Activated naive CD4-positive, alpha-beta T cell treated with anti-CD3 and anti-CD28 coated beads, Interleukin-2, amount 50 U/mL, for 24 hours (primary cell): ENCODE measurements at regions not wholly inside any gene's neighbourhood (a gene's known extent, or its start where the extent isn't known, plus 50 kb on each side); places are given as distances from the start of the nearest gene placed in this dataset.

Experiments used
- H3K27ac Mint-ChIP-seq: one replicate; pipeline ENCODE4 v1.8.0; 2021; ENCODE audit warnings: mild to moderate bottlenecking, mixed read lengths
- H3K27me3 Mint-ChIP-seq: one replicate; pipeline ENCODE4 v1.8.0; 2021; ENCODE audit warnings: mixed read lengths
- H3K36me3 Mint-ChIP-seq: one replicate; pipeline ENCODE4 v1.8.0; 2021; ENCODE audit warnings: mixed read lengths
- H3K4me1 Mint-ChIP-seq: one replicate; pipeline ENCODE4 v1.8.0; 2021; ENCODE audit warnings: mixed read lengths
- H3K4me3 Mint-ChIP-seq: one replicate; pipeline ENCODE4 v1.8.0; 2021; ENCODE audit warnings: mild to moderate bottlenecking, mixed read lengths
- H3K9me3 Mint-ChIP-seq: one replicate; pipeline ENCODE4 v1.8.0; 2021; ENCODE audit warnings: mixed read lengths

DNA sequence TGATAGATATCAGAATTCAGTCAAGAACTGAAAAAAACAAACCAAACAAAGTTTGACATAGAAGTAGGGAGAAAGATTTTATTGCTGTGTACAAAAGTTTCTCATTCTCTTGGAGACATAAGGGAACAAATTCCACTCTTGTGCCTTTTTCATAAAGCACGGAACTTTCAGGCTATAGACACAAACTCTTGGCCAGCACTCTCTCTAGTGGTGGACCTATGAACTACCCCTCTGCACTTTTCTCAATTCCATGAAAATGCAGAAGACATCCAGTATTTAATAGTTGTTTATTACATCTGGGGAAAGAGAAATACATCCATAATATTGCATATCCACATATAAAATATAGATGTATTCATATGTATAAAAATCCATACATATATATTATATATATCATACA lies 291.6 kb upstream of the HS3ST1 start:
- H3K36me3 Mint-ChIP-seq, result no peaks in the 10 kb centered on the region
- no peak overlapping the region for H3K4me3 Mint-ChIP-seq
- H3K27ac Mint-ChIP-seq, result no peak overlapping the region
- H3K9me3 Mint-ChIP-seq, result no peaks in the 10 kb centered on the region
- no peaks in the 10 kb centered on the region for H3K4me1 Mint-ChIP-seq
- peaks cover 7% of the 10 kb centered on the region for H3K27me3 Mint-ChIP-seq

DNA sequence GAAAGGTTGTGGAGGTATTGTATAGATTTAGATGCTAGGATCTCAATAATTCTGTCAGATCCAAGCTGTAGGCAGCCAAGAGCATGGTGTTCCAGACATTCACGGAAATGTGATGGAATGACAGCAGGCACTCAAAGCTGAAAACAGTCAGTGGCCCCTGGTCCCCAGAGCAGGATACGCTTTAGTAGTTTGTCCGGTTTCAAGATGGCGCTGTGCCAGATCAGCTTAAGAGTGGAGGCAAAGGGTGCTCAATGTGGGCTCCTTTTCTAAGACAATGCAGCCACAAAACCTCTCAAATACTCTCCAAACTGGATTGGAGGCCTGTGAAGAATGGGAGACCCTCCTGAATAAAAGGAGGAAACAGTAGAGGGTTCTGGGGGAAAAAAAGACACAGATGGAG lies 291.2 kb upstream of the HS3ST1 start:
- Mint-ChIP-seq H3K9me3 (no peaks in the 10 kb centered on the region), H3K27me3 (peaks cover 7% of the 10 kb centered on the region), H3K4me1 (no peaks in the 10 kb centered on the region), H3K27ac (no peak overlapping the region), H3K4me3 (no peak overlapping the region), H3K36me3 (no peaks in the 10 kb centered on the region)

- Mint-ChIP-seq H3K4me1 (no peaks in the 10 kb centered on the region), H3K36me3 (no peaks in the 10 kb centered on the region), H3K4me3 (no peak overlapping the region)
These were observed 287.2 kb upstream of the HS3ST1 start for GRCh38 chr4:11715753-11716521.

DNA sequence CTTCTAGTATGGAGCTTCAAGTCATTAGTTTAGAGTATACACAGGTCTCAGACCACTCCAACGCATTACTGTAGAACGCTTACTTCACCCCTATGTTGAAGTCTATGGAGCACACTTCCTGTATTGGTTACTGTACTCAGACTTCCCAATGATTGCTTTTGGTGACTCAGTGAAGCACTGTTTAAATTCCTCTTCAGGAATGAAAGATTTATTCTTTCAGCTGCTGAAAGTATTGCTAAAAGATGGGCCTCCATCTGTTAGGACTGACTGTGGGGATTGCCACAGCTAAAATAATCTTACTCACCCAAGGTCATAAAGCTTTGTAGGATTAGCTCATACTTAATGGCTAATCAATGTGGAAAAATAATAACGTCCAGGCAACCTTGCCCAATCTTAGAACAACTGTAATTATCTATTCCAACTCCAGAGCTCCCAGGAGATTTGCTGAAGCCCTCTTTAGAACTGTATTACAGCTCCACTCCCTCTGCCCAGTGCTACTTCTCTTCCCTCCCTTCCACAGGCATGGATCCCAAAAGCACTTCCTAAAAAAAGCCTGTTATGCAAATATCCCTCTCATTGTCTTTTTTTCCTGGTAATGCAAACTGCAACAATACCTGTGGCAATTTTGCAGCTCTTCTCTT lies 281.9 kb upstream of the HS3ST1 start:
- Mint-ChIP-seq H3K27me3 (peaks cover 1% of the 10 kb centered on the region), H3K36me3 (no peaks in the 10 kb centered on the region), H3K9me3 (peaks cover 5% of the 10 kb centered on the region), H3K4me1 (no peaks in the 10 kb centered on the region), H3K4me3 (no peak overlapping the region), H3K27ac (no peak overlapping the region)

More at GRCh38 chr4:11715753-11716521, 287.2 kb upstream of the HS3ST1 start:
- H3K27me3 Mint-ChIP-seq, result no peaks in the 10 kb centered on the region
- H3K9me3 Mint-ChIP-seq, result no peaks in the 10 kb centered on the region
- H3K27ac Mint-ChIP-seq, result no peak overlapping the region

DNA sequence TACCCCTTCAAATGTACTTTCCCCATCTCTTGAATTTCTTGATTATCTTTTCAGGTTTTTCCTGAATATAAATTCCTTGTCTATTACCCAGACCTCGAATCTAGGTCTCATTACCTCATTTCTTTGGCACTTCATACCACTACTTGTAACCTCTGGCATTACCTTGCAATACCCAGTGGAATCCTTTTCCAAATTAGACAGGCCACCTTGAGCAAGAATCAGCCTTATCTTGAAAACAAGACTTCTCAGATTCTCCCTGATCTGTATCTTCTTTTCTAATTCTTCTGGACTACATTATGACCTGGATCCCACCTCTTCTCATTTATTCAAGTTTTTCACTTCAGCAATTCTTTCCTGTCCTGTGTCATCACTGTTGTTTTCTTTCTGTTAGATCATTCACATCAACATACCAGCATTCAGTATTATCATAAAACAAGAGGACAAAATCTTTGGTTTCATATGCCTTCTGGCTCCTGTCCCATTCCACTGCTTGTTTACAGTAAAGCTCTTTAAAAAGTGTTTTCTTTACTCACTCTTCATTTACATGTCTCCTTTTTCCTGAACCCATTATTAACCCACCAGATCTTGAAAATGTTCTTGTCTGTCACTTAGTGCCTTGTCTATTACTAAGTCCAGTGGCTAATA lies 275.6 kb upstream of the HS3ST1 start:
- Mint-ChIP-seq H3K27ac (no peak overlapping the region), H3K27me3 (no peaks in the 10 kb centered on the region), H3K9me3 (peaks cover 5% of the 10 kb centered on the region)

GRCh38 chr4:11702886-11703557 lies 274.3 kb upstream of the HS3ST1 start:
- no peaks in the 10 kb centered on the region for H3K4me1 Mint-ChIP-seq
- no peaks in the 10 kb centered on the region for H3K9me3 Mint-ChIP-seq
- H3K4me3 Mint-ChIP-seq, result no peak overlapping the region

More for the DNA sequence above, 275.6 kb upstream of the HS3ST1 start:
- no peaks in the 10 kb centered on the region for H3K36me3 Mint-ChIP-seq
- no peaks in the 10 kb centered on the region for H3K4me1 Mint-ChIP-seq
- no peak overlapping the region for H3K4me3 Mint-ChIP-seq

GRCh38 chr4:11701966-11702725 lies 273.5 kb upstream of the HS3ST1 start:
- Mint-ChIP-seq H3K27ac (no peak overlapping the region), H3K4me3 (no peak overlapping the region), H3K9me3 (no peaks in the 10 kb centered on the region), H3K27me3 (no peaks in the 10 kb centered on the region), H3K36me3 (no peaks in the 10 kb centered on the region), H3K4me1 (no peaks in the 10 kb centered on the region)

More at GRCh38 chr4:11702886-11703557, 274.3 kb upstream of the HS3ST1 start:
- Mint-ChIP-seq H3K27ac (no peak overlapping the region), H3K27me3 (no peaks in the 10 kb centered on the region), H3K36me3 (no peaks in the 10 kb centered on the region)

DNA sequence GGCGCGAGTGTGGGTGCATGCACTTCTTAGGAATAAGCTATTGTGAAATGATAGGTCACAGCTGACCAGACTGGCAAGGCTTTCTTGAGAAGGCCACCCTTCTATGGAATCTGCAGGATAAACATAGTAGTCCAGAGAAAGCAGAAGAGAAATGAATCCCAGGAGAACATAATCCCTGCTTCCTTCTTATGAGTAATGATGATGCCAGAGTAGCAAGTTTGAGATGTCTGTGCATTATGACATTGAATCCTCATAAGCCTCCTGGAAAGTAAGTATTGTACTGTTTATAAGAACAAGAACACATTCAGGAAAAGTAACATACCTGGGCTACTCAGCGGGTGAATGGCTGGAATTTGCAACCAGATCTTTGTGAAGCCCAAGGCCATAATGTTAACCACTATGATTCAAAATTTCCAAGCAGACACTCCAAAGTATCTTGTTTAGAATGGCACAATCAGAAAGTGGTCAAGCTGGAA lies 272.1 kb upstream of the HS3ST1 start:
- Mint-ChIP-seq H3K4me3 (no peak overlapping the region), H3K27ac (no peak overlapping the region), H3K4me1 (no peaks in the 10 kb centered on the region), H3K36me3 (no peaks in the 10 kb centered on the region), H3K27me3 (no peaks in the 10 kb centered on the region), H3K9me3 (no peaks in the 10 kb centered on the region)

DNA sequence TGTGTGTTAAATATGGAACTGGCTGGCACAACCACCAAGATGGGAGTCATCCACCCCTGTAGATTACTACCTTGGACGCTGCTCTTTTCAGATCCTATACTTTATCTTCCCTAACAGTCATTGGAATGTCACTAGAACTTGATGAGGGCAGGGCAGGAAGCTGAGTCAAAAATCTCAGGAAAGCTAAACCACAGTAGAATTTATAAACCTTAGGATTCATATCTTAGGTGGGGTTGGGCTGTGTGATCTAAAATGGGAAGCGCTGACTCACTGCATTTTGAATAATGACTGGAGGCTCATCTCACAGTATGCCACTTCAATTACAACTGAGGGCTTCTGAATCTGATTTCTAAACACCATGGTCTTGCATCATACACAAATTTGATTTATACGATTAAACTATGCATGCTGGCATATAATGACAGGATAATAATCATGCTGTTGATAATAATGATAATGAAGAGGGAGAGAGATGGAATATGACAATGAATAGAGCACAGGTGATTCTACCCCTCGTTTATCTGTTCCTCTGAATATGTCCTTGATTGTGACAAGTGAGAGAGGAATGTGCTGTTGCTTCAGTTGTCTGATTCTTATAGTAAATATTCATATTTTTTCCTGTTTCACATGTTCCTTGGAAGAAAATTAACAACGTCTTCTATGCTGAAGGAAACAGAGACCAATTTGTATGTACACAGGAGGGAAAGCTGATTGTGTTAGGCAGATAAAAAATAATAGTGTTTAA lies 270.3 kb upstream of the HS3ST1 start:
- peaks cover 3% of the 10 kb centered on the region for H3K9me3 Mint-ChIP-seq
- H3K27me3 Mint-ChIP-seq, result no peaks in the 10 kb centered on the region
- H3K27ac Mint-ChIP-seq, result no peak overlapping the region
- H3K36me3 Mint-ChIP-seq, result no peaks in the 10 kb centered on the region
- H3K4me1 Mint-ChIP-seq, result no peaks in the 10 kb centered on the region
- no peak overlapping the region for H3K4me3 Mint-ChIP-seq

DNA sequence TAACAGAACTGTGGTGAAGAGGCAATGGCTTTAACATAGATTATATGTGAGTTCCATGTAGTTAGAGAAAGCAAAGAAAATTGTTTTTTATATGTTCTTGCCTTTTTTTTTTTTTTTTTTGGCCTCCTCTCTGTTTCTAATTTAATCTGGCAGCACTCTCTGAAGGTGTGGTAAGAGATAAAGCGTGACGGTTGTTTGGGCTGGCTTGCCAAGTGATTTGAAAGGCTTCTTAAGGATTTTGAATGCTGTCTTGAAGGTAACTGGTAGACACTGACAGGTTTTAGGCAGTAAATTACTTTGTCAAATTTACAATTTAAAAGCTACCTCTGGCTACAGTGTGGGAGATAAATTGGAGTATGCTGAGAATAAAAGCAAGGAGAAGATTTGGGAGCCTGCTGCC lies 269.3 kb upstream of the HS3ST1 start:
- Mint-ChIP-seq H3K27me3 (no peaks in the 10 kb centered on the region), H3K9me3 (peaks cover 9% of the 10 kb centered on the region), H3K4me1 (no peaks in the 10 kb centered on the region), H3K36me3 (no peaks in the 10 kb centered on the region), H3K4me3 (no peak overlapping the region), H3K27ac (no peak overlapping the region)

- Mint-ChIP-seq H3K27ac (no peak overlapping the region), H3K36me3 (no peaks in the 10 kb centered on the region), H3K4me3 (no peak overlapping the region), H3K27me3 (peaks cover 1% of the 10 kb centered on the region), H3K4me1 (no peaks in the 10 kb centered on the region), H3K9me3 (peaks cover 14% of the 10 kb centered on the region)
These were observed 265.0 kb upstream of the HS3ST1 start for GRCh38 chr4:11693693-11694092.

GRCh38 chr4:11691236-11691635 lies 262.5 kb upstream of the HS3ST1 start:
- peaks cover 14% of the 10 kb centered on the region for H3K9me3 Mint-ChIP-seq
- H3K4me1 Mint-ChIP-seq, result no peaks in the 10 kb centered on the region
- peaks cover 1% of the 10 kb centered on the region for H3K27me3 Mint-ChIP-seq
- no peak overlapping the region for H3K27ac Mint-ChIP-seq
- H3K4me3 Mint-ChIP-seq, result no peak overlapping the region
- no peaks in the 10 kb centered on the region for H3K36me3 Mint-ChIP-seq

- no peaks in the 10 kb centered on the region for H3K36me3 Mint-ChIP-seq
- H3K27me3 Mint-ChIP-seq, result peaks cover 9% of the 10 kb centered on the region
- no peak overlapping the region for H3K27ac Mint-ChIP-seq
- no peaks in the 10 kb centered on the region for H3K4me1 Mint-ChIP-seq
- no peak overlapping the region for H3K4me3 Mint-ChIP-seq
- peaks cover 5% of the 10 kb centered on the region for H3K9me3 Mint-ChIP-seq
These were observed 259.0 kb upstream of the HS3ST1 start for GRCh38 chr4:11687727-11688126.

DNA sequence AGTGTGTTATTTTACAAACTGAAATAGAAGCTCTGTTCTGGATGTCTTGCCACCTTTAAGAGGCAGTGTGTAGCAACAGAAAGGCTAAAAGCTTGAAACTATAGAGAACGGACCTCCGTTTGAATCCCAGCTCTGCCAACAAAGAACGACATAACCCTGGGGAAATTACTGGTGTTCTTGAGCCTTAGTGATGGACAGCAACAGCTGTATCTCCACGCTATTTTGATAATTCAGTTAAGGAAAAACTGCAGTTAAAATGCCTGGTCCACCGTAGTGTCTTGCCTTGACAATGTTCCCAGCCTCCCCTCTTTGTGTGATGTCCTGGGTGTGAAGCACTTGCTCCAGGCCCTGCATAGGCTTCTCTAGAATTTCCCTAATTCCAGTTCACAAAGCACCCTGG lies 256.8 kb upstream of the HS3ST1 start:
- no peak overlapping the region for H3K27ac Mint-ChIP-seq
- no peaks in the 10 kb centered on the region for H3K4me1 Mint-ChIP-seq
- H3K36me3 Mint-ChIP-seq, result no peaks in the 10 kb centered on the region
- peaks cover 13% of the 10 kb centered on the region for H3K27me3 Mint-ChIP-seq
- H3K9me3 Mint-ChIP-seq, result no peaks in the 10 kb centered on the region
- no peak overlapping the region for H3K4me3 Mint-ChIP-seq
